ENCODE measurements at regions not wholly inside any gene's neighbourhood (a gene's known extent, or its start where the extent isn't known, plus 50 kb on each side); places are given as distances from the start of the nearest gene placed in this dataset.

GRCh38 chr1:90386899-90387720, 330.0 kb downstream of the BARHL2 start:
- Histone ChIP-seq H2AK5ac (ENCODE audit: insufficient read length, low read length) (no peak overlapping the region), H3K9ac (ENCODE audit: extremely low read depth, insufficient read length, low read length) (no peak overlapping the region), H2BK12ac (ENCODE audit: insufficient read length, low read depth, low read length) (no peak overlapping the region), H2AFZ (ENCODE audit: low read length) (no peak overlapping the region), H3K56ac (ENCODE audit: insufficient read length, low read depth, low read length) (no peak overlapping the region), H3K79me2 (ENCODE audit: insufficient read depth, low read length) (no peaks in the 10 kb centered on the region), H3K27ac (ENCODE audit: insufficient read length, low read depth, low read length) (no peak overlapping the region), H2BK20ac (ENCODE audit: low read depth, low read length, poor library complexity, severe bottlenecking) (no peak overlapping the region), H3T11ph (ENCODE audit: low read length) (no peak overlapping the region), H3K79me1 (ENCODE audit: insufficient read depth, low read depth, low read length, poor library complexity, severe bottlenecking) (no peaks in the 10 kb centered on the region), H2BK15ac (ENCODE audit: low read depth, low read length) (no peak overlapping the region), H3K4me1 (ENCODE audit: insufficient read depth, low read length) (no peaks in the 10 kb centered on the region), H2BK5ac (ENCODE audit: insufficient read length, low read length) (no peak overlapping the region), H3K9me3 (ENCODE audit: control insufficient read depth, low read depth, low read length) (no peaks in the 10 kb centered on the region), H4K91ac (ENCODE audit: insufficient read length, low read depth, low read length) (no peak overlapping the region), H4K8ac (replicated peaks; ENCODE audit: insufficient read length, low read depth, low read length) (no peak overlapping the region), H3K4ac (ENCODE audit: low read depth, low read length) (no peak overlapping the region), H3K14ac (ENCODE audit: insufficient read depth, low read length) (no peak overlapping the region), H3K4me2 (ENCODE audit: insufficient read depth, insufficient read length, low read length) (no peak overlapping the region), H4K20me1 (ENCODE audit: control insufficient read depth, insufficient read depth, insufficient read length) (no peaks in the 10 kb centered on the region), H2BK120ac (ENCODE audit: low read depth, low read length, poor library complexity, severe bottlenecking) (no peak overlapping the region), H4K5ac (ENCODE audit: insufficient read length, low read depth, low read length) (no peak overlapping the region), H3K27me3 (ENCODE audit: insufficient read depth, low read length) (no peaks in the 10 kb centered on the region), H3K23ac (ENCODE audit: insufficient read length, low read depth, low read length) (no peak overlapping the region), H3K23me2 (ENCODE audit: insufficient read length, low read depth, low read length, poor library complexity, severe bottlenecking) (no peaks in the 10 kb centered on the region), H3K18ac (ENCODE audit: insufficient read length, low read depth, low read length) (no peak overlapping the region)
- WGBS (ENCODE audit: extremely low coverage, insufficient read length, low lambda C conversion rate) = no CpG with 5 or more reads among the region's 3 CpGs
- H3K27me3 Mint-ChIP-seq (ENCODE audit: low read depth) = no peaks in the 10 kb centered on the region
- TF ChIP-seq CTCF (conservative IDR thresholded peaks at IDR 0.05) = no peak
- H3K4me1 Mint-ChIP-seq = peaks cover 2 to 6% of the 10 kb centered on the region in 2 experiments; a peak in 1 of 4 replicates
- H3K36me3 Mint-ChIP-seq (ENCODE audit: insufficient read depth in 1 of 3, low read depth in 3 of 3) = no peaks in the 10 kb centered on the region
- H3K4me3 Mint-ChIP-seq = no peak overlapping the region
- no peak for DNase-seq
- H3K9me3 Mint-ChIP-seq = no peaks in the 10 kb centered on the region
- no peak overlapping the region for H3K27ac Mint-ChIP-seq
